SK-N-SH treated with all-trans-retinoic acid at 6 μM for 48 hours (cell line): ENCODE measurements at regions not wholly inside any gene's neighbourhood (a gene's known extent, or its start where the extent isn't known, plus 50 kb on each side); places are given as distances from the start of the nearest gene placed in this dataset.

Experiments
- ATAC-seq: fragments of 200-7000 bp; cut with Tn5 transposase; 3 replicates; pipeline ENCODE4 v1.9.1; 2020; ENCODE audit warnings: mild to moderate bottlenecking, moderate library complexity
- BACH2 ChIP-seq: fragments of 250-450 bp; sonication (Bioruptor Pico); IDR thresholded peaks from 2 replicates; pipeline ENCODE4 v1.9.0; 2021; ENCODE audit warnings: mild to moderate bottlenecking, borderline replicate concordance
- CSDC2 ChIP-seq: fragments of 250-450 bp; sonication (Bioruptor Pico); IDR thresholded peaks from 2 replicates; pipeline ENCODE4 v1.5.0; 2020; ENCODE audit warnings: mild to moderate bottlenecking, moderate library complexity
- ESRRG ChIP-seq: fragments of 250-450 bp; sonication (Bioruptor Pico); IDR thresholded peaks from 2 replicates; pipeline ENCODE4 v1.6.1; 2021; ENCODE audit warnings: mild to moderate bottlenecking
- GLIS3 ChIP-seq: fragments of 250-450 bp; sonication (Bioruptor Pico); IDR thresholded peaks from 2 replicates; pipeline ENCODE4 v1.5.0; 2020; ENCODE audit warnings: mild to moderate bottlenecking, moderate library complexity
- OSR1 ChIP-seq: fragments of 250-450 bp; sonication (Bioruptor Pico); IDR thresholded peaks from 2 replicates; pipeline ENCODE4 v1.8.0; 2022; ENCODE audit warnings: moderate library complexity, mild to moderate bottlenecking, inconsistent platforms
- PPARA ChIP-seq: fragments of 250-450 bp; sonication (Bioruptor Pico); IDR thresholded peaks from 2 replicates; pipeline ENCODE4 v1.5.0; 2020; ENCODE audit warnings: mild to moderate bottlenecking, borderline replicate concordance
- RARB ChIP-seq: fragments of 250-450 bp; sonication (Bioruptor Pico); IDR thresholded peaks from 2 replicates; pipeline ENCODE4 v1.8.0; 2021; ENCODE audit warnings: mild to moderate bottlenecking, moderate library complexity
- SNAI2 ChIP-seq: fragments of 250-450 bp; sonication (Bioruptor Pico); IDR thresholded peaks from 2 replicates; pipeline ENCODE4 v1.5.0; 2020; ENCODE audit warnings: mild to moderate bottlenecking, moderate library complexity
- TOX ChIP-seq: fragments of 250-450 bp; sonication (Bioruptor Pico); IDR thresholded peaks from 2 replicates; pipeline ENCODE4 v1.8.0; 2021; ENCODE audit warnings: mild to moderate bottlenecking, moderate library complexity, borderline replicate concordance
- ZC3H10 ChIP-seq: fragments of 250-450 bp; sonication (Bioruptor Pico); IDR thresholded peaks from 2 replicates; pipeline ENCODE4 v1.5.1; 2021; ENCODE audit warnings: mild to moderate bottlenecking, moderate library complexity
- ZFP3 ChIP-seq: fragments of 250-450 bp; sonication (Bioruptor Pico); IDR thresholded peaks from 2 replicates; pipeline ENCODE4 v1.5.0; 2020; ENCODE audit warnings: mild to moderate bottlenecking, moderate library complexity
- ZFP30 ChIP-seq: fragments of 450-650 bp; formaldehyde crosslinking; IDR thresholded peaks from 2 replicates; pipeline ENCODE4 v1.5.0; 2022; ENCODE audit warnings: mild to moderate bottlenecking, moderate library complexity
- ZNF565 ChIP-seq: fragments of 450-650 bp; formaldehyde crosslinking; conservative IDR thresholded peaks from 2 replicates; pipeline ENCODE4 v1.5.0; 2020; ENCODE audit warnings: low read depth, mild to moderate bottlenecking, moderate library complexity
- ZNF8 ChIP-seq: fragments of 450-650 bp; formaldehyde crosslinking; IDR thresholded peaks from 2 replicates; pipeline ENCODE4 v1.5.0; 2020; ENCODE audit warnings: mild to moderate bottlenecking, moderate library complexity
- TF ChIP-seq, protein P1 (sequence below): fragments of 250-450 bp; sonication (Bioruptor Pico); IDR thresholded peaks from 2 replicates; pipeline ENCODE4 v1.8.0; 2020; ENCODE audit warnings: mild to moderate bottlenecking, moderate library complexity, borderline replicate concordance
- TF ChIP-seq, protein P2 (sequence below): fragments of 250-450 bp; sonication (Bioruptor Pico); IDR thresholded peaks from 2 replicates; pipeline ENCODE4 v1.8.0; 2021; ENCODE audit warnings: low read depth, mild to moderate bottlenecking, moderate library complexity, borderline replicate concordance
- TF ChIP-seq, protein P3 (sequence below): fragments of 250-450 bp; sonication (Bioruptor Pico); IDR thresholded peaks from 2 replicates; pipeline ENCODE4 v1.5.1; 2020; ENCODE audit warnings: low read depth, mild to moderate bottlenecking, moderate library complexity
- TF ChIP-seq, protein P4 (sequence below): fragments of 250-450 bp; sonication (Bioruptor Pico); IDR thresholded peaks from 2 replicates; pipeline ENCODE4 v1.5.0; 2020; ENCODE audit warnings: mild to moderate bottlenecking, moderate library complexity
- TF ChIP-seq, protein P5 (sequence below): fragments of 250-450 bp; sonication (Bioruptor Pico); IDR thresholded peaks from 2 replicates; pipeline ENCODE4 v1.5.1; 2021; ENCODE audit warnings: mild to moderate bottlenecking, moderate library complexity

DNA sequence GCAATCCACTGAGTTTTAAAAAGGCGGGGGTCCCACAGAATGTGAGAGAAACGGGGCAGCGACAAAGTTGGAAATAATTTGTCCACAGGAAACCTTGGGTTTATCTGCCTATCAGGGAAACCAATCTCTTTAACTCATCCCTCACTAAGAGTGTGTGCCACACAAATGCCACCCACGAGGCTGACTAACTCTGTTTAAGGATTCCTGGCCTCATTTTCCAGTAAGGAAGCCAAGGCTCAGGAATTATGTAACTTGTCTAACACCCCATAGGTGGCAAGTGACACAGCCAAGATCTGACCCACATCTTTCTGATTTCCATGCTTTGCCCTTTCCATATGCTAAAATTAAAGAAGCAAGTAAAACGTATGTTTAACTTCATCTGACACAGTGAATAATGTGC, 263.2 kb downstream of the CNTN3 start (continued):
- TF ChIP-seq, protein P1, sequence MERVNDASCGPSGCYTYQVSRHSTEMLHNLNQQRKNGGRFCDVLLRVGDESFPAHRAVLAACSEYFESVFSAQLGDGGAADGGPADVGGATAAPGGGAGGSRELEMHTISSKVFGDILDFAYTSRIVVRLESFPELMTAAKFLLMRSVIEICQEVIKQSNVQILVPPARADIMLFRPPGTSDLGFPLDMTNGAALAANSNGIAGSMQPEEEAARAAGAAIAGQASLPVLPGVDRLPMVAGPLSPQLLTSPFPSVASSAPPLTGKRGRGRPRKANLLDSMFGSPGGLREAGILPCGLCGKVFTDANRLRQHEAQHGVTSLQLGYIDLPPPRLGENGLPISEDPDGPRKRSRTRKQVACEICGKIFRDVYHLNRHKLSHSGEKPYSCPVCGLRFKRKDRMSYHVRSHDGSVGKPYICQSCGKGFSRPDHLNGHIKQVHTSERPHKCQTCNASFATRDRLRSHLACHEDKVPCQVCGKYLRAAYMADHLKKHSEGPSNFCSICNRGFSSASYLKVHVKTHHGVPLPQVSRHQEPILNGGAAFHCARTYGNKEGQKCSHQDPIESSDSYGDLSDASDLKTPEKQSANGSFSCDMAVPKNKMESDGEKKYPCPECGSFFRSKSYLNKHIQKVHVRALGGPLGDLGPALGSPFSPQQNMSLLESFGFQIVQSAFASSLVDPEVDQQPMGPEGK (CRISPR knock-in tag): no peak
- TF ChIP-seq ESRRG (CRISPR knock-in tag) (no peak), ZNF8 (CRISPR knock-in tag) (no peak), ZC3H10 (CRISPR knock-in tag) (no peak), ZNF565 (CRISPR knock-in tag) (no peak), BACH2 (CRISPR knock-in tag) (no peak), PPARA (no peak)
- TF ChIP-seq, protein P2, sequence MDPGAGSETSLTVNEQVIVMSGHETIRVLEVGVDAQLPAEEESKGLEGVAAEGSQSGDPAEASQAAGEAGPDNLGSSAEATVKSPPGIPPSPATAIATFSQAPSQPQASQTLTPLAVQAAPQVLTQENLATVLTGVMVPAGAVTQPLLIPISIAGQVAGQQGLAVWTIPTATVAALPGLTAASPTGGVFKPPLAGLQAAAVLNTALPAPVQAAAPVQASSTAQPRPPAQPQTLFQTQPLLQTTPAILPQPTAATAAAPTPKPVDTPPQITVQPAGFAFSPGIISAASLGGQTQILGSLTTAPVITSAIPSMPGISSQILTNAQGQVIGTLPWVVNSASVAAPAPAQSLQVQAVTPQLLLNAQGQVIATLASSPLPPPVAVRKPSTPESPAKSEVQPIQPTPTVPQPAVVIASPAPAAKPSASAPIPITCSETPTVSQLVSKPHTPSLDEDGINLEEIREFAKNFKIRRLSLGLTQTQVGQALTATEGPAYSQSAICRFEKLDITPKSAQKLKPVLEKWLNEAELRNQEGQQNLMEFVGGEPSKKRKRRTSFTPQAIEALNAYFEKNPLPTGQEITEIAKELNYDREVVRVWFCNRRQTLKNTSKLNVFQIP: no peak
- TF ChIP-seq, all 23 proteins: peak for 0

DNA sequence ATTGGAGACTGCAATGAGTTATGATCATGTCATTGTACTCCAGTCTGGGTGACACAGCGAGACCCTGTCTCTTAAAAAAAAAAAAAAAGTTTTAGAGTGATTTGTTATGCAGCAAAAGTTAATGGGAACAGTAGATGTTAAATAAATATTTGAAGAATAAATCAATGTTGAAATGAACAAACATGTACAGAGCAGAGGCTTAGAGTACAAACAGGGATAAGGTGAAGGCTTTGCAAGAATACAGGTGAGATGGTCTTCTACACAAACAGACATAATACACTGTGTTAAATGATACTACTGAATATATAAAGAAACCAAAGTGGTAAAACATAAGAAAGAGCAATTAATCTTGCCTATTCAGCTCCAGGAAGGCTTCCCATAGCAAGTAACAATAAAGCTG, 265.4 kb downstream of the CNTN3 start:
- no peak for ATAC-seq

DNA sequence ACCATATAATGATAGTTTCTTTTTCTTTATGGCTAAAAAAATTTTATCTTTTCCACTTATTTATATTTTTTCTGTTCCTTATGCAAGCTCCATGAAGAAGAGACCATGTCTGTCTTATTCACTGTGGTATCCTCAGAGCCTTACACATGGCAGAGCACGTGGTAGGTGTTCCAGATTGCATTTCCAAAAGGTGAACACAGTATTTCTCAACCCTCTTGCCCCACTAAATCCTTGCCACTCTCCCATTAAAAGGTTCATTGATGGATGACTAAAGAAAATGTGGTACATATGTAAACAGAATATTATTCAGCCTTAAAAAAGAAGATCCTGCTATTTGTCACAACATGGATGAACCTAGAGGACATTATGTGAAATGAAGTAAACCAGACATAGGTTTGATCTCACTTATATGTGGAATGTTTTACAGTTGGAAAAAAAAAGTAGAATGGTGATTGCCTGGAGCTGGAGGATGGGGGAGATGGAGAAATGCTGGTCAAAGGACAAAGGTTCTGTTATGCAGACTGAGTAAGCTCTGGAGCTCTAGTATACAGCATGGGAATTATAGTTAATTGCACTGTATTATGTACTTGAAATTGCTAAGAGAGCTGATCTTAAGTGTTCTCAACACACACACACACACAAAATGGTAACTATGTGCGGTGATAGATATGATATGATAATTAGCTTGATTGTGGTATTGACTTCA, 266.7 kb downstream of the CNTN3 start:
- no peak for TF ChIP-seq ZC3H10 (CRISPR knock-in tag)
- TF ChIP-seq ZNF565 (CRISPR knock-in tag): no peak
- TF ChIP-seq GLIS3: no peak
- no peak for TF ChIP-seq OSR1 (CRISPR knock-in tag)
- no peak for TF ChIP-seq ZFP3 (CRISPR knock-in tag)
- no peak for TF ChIP-seq ZFP30
- TF ChIP-seq, protein P2: no peak
- TF ChIP-seq TOX (CRISPR knock-in tag): no peak
- TF ChIP-seq ESRRG (CRISPR knock-in tag): no peak
- no peak for TF ChIP-seq SNAI2
- TF ChIP-seq BACH2 (CRISPR knock-in tag): no peak
- no peak for ATAC-seq

More for the DNA sequence above, 265.4 kb downstream of the CNTN3 start:
- TF ChIP-seq RARB (CRISPR knock-in tag): no peak
- TF ChIP-seq, protein P3, sequence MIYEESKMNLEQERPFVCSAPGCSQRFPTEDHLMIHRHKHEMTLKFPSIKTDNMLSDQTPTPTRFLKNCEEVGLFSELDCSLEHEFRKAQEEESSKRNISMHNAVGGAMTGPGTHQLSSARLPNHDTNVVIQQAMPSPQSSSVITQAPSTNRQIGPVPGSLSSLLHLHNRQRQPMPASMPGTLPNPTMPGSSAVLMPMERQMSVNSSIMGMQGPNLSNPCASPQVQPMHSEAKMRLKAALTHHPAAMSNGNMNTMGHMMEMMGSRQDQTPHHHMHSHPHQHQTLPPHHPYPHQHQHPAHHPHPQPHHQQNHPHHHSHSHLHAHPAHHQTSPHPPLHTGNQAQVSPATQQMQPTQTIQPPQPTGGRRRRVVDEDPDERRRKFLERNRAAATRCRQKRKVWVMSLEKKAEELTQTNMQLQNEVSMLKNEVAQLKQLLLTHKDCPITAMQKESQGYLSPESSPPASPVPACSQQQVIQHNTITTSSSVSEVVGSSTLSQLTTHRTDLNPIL (CRISPR knock-in tag): no peak
- TF ChIP-seq, protein P4, sequence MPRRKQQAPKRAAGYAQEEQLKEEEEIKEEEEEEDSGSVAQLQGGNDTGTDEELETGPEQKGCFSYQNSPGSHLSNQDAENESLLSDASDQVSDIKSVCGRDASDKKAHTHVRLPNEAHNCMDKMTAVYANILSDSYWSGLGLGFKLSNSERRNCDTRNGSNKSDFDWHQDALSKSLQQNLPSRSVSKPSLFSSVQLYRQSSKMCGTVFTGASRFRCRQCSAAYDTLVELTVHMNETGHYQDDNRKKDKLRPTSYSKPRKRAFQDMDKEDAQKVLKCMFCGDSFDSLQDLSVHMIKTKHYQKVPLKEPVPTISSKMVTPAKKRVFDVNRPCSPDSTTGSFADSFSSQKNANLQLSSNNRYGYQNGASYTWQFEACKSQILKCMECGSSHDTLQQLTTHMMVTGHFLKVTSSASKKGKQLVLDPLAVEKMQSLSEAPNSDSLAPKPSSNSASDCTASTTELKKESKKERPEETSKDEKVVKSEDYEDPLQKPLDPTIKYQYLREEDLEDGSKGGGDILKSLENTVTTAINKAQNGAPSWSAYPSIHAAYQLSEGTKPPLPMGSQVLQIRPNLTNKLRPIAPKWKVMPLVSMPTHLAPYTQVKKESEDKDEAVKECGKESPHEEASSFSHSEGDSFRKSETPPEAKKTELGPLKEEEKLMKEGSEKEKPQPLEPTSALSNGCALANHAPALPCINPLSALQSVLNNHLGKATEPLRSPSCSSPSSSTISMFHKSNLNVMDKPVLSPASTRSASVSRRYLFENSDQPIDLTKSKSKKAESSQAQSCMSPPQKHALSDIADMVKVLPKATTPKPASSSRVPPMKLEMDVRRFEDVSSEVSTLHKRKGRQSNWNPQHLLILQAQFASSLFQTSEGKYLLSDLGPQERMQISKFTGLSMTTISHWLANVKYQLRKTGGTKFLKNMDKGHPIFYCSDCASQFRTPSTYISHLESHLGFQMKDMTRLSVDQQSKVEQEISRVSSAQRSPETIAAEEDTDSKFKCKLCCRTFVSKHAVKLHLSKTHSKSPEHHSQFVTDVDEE (CRISPR knock-in tag): no peak
- no peak for TF ChIP-seq CSDC2 (CRISPR knock-in tag)
- TF ChIP-seq GLIS3: no peak
- TF ChIP-seq ZFP30: no peak
- TF ChIP-seq, protein P5, sequence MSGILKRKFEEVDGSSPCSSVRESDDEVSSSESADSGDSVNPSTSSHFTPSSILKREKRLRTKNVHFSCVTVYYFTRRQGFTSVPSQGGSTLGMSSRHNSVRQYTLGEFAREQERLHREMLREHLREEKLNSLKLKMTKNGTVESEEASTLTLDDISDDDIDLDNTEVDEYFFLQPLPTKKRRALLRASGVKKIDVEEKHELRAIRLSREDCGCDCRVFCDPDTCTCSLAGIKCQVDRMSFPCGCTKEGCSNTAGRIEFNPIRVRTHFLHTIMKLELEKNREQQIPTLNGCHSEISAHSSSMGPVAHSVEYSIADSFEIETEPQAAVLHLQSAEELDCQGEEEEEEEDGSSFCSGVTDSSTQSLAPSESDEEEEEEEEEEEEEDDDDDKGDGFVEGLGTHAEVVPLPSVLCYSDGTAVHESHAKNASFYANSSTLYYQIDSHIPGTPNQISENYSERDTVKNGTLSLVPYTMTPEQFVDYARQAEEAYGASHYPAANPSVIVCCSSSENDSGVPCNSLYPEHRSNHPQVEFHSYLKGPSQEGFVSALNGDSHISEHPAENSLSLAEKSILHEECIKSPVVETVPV (CRISPR knock-in tag): no peak
- no peak for TF ChIP-seq TOX (CRISPR knock-in tag)
- no peak for TF ChIP-seq ZNF8 (CRISPR knock-in tag)
- TF ChIP-seq, protein P1 (CRISPR knock-in tag): no peak
- TF ChIP-seq, all 23 proteins: peak for 0
